ENCODE measurements at regions not wholly inside any gene's neighbourhood (a gene's known extent, or its start where the extent isn't known, plus 50 kb on each side); places are given as distances from the start of the nearest gene placed in this dataset.

GRCh38 chr12:45668641-45669040, 60.9 kb upstream of the ARID2 start:
- TF ChIP-seq EP300 (IDR thresholded peaks at IDR 0.05) (no peak), POLR2A (IDR thresholded peaks at IDR 0.05) (no peak), CTCF (IDR thresholded peaks at IDR 0.05) (no peak), POLR2AphosphoS5 (IDR thresholded peaks at IDR 0.05) (no peak)
- Histone ChIP-seq H3K36me3 (no peaks in the 10 kb centered on the region), H3K9me3 (no peaks in the 10 kb centered on the region), H3K4me1 (peaks cover 0 to 35% (median 17%) of the 10 kb centered on the region in 4 donors), H3K27me3 (no peaks in the 10 kb centered on the region), H3K4me3 (no peak overlapping the region), H3K27ac (peak overlapping the region in 2 of 4 donors; percentile 38 to 70)
- no peak for DNase-seq
- 27 to 44% methylated on average over 1 of the region's 1 CpG for WGBS, 2 donors
- intact Hi-C loops (cut with DNase I), result no loop called here

DNA sequence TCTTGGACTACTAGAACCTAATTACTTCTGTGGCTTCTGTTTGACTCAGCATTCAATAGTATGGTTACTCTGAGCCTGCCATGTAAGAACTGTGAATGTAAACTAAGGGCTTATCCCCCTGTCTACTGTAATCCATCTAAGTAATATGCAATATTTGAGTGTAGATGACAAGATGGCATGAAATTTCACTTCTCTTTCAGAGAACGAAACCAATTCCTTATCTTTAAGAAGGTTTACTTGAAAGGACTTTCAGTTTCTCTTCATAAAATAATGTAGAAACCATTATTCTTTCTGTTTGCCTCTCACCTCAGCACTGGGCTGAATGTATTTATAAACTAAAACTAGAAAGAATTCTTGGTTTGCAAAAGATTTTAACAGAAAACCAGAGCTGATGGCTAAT, 60.4 kb upstream of the ARID2 start:
- no peaks in the 10 kb centered on the region for H3K27me3 ChIP-seq
- H3K4me3 ChIP-seq, result no peak overlapping the region
- peak overlapping the region in 2 of 4 donors; percentile 38 to 70 for H3K27ac ChIP-seq
- H3K9me3 ChIP-seq, result no peaks in the 10 kb centered on the region
- TF ChIP-seq EP300 (IDR thresholded peaks at IDR 0.05), result no peak
- TF ChIP-seq POLR2A (IDR thresholded peaks at IDR 0.05), result no peak
- no peak for TF ChIP-seq CTCF (IDR thresholded peaks at IDR 0.05)
- TF ChIP-seq POLR2AphosphoS5 (IDR thresholded peaks at IDR 0.05), result no peak
- intact Hi-C loops (cut with DNase I), result no loop called here
- no peak for DNase-seq
- no peaks in the 10 kb centered on the region for H3K36me3 ChIP-seq
- H3K4me1 ChIP-seq, result peaks cover 0 to 40% (median 18%) of the 10 kb centered on the region in 4 donors
- 15 to 22% methylated on average over 1 of the region's 1 CpG for WGBS, 2 donors

GRCh38 chr12:45669792-45670191, 59.7 kb upstream of the ARID2 start:
- peak overlapping the region in 2 of 4 donors; percentile 43 to 70 for H3K27ac ChIP-seq
- intact Hi-C loops (cut with DNase I), result no loop called here
- no peaks in the 10 kb centered on the region for H3K9me3 ChIP-seq
- no peaks in the 10 kb centered on the region for H3K27me3 ChIP-seq
- DNase-seq, result no peak
- 66 to 69% methylated on average over 2 of the region's 2 CpGs for WGBS, 2 donors
- TF ChIP-seq EP300 (IDR thresholded peaks at IDR 0.05) (no peak), POLR2A (IDR thresholded peaks at IDR 0.05) (no peak), CTCF (IDR thresholded peaks at IDR 0.05) (no peak), POLR2AphosphoS5 (IDR thresholded peaks at IDR 0.05) (no peak)
- no peak overlapping the region for H3K4me3 ChIP-seq
- H3K36me3 ChIP-seq, result no peaks in the 10 kb centered on the region
- H3K4me1 ChIP-seq, result peaks cover 0 to 45% (median 22%) of the 10 kb centered on the region in 4 donors

DNA sequence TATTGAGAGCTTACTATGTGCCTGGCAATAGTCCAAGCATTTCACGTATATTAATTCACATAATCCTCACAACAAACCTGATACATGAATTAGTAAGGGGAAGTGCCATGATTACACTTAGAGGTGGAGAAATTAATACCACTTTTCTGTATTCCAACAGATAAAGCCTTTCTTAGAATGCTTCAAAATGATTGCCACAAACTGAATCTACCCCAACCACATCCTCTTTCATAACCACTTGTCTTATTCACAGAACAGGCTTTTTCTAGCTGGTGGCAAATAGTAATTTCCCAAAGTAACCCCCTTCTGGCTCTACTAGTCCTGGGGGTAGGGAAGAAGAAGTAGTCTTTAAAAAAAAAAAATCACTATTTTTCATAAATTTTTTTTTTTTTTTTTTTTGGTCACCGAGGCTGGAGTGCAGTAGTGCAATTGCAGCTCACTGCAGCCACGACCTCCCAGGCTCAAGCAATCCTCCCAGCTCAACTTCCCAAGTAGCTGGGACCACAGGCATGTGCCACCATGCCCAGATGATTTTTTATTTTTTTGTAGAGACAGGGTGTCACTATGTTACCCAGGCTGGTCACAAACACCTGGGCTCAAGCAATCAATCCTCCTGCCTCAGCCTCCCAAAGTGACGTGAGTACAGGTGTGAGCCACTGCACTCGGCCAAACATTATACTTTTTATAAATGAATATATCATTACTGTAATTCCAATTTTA, 59.0 kb upstream of the ARID2 start:
- TF ChIP-seq POLR2A (IDR thresholded peaks at IDR 0.05), result no peak
- H3K4me1 ChIP-seq, result peaks cover 0 to 45% (median 23%) of the 10 kb centered on the region in 4 donors
- intact Hi-C loops (cut with DNase I), result no loop called here
- H3K27me3 ChIP-seq, result no peaks in the 10 kb centered on the region
- peak overlapping the region in 3 of 4 donors; percentile 5 to 70 (median 43) for H3K27ac ChIP-seq
- WGBS, 2 donors, result 69 to 89% methylated on average over 5 of the region's 5 CpGs
- no peaks in the 10 kb centered on the region for H3K36me3 ChIP-seq
- no peak for DNase-seq
- no peaks in the 10 kb centered on the region for H3K9me3 ChIP-seq
- no peak overlapping the region for H3K4me3 ChIP-seq

DNA sequence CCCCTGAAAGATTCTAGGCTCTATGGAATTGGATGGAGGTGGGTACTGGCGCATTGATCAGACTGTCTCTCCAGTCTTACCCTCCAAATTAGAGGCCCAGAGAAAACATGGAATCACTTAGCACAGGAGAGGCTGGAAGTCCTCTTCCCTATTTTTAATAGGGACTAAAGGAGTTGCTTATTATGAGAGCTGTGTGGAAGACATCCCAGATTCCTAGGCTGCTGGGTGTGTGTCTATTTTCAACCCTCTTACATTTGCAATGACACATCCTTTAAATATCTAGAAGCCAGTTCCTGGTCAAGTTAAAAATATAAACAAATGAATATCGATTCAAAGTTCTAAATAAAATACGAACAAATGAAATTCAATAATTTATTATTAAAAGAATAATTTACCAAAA, 58.3 kb upstream of the ARID2 start:
- TF ChIP-seq EP300 (IDR thresholded peaks at IDR 0.05) (no peak), POLR2AphosphoS5 (IDR thresholded peaks at IDR 0.05) (peak in 3 of 4 donors; percentile 40 to 50 (median 44))
- H3K4me1 ChIP-seq, result peaks cover 0 to 45% (median 23%) of the 10 kb centered on the region in 4 donors
- intact Hi-C loops (cut with DNase I), result no loop called here
- H3K27ac ChIP-seq, result peak overlapping the region in 3 of 4 donors; percentile 5 to 70 (median 43)
- no peaks in the 10 kb centered on the region for H3K9me3 ChIP-seq
- 91 to 97% methylated on average over 3 of the region's 3 CpGs for WGBS, 2 donors
- H3K27me3 ChIP-seq, result no peaks in the 10 kb centered on the region
- no peak overlapping the region for H3K4me3 ChIP-seq
- H3K36me3 ChIP-seq, result no peaks in the 10 kb centered on the region
- DNase-seq, result no peak

All from sigmoid colon (tissue), 6 donors.